AG04449 (cell line): ENCODE measurements at regions not wholly inside any gene's neighbourhood (a gene's known extent, or its start where the extent isn't known, plus 50 kb on each side); places are given as distances from the start of the nearest gene placed in this dataset.

Experiments used
- CTCF ChIA-PET: fragments of 350-600 bp; formaldehyde crosslinking; extraction: SDS; loops from one replicate; lab custom pipeline; 2021; ENCODE audit warnings: antibody characterized with exemption; lab: Yijun Ruan, JAX
- POLR2A ChIA-PET: fragments of 400-600, 350-600 bp; formaldehyde crosslinking; extraction: SDS; loops from one replicate; lab custom pipeline; 2020; ENCODE audit warnings: antibody characterized with exemption, inconsistent platforms; lab: Yijun Ruan, JAX
- DNase-seq: peaks from one replicate; pipeline ENCODE4 v3.0.0-alpha.2; 2010; ENCODE audit warnings: low read depth, low spot score
- H3K4me3 ChIP-seq: 2 replicates; pipeline ENCODE4 v1.5.1; 2011; ENCODE audit warnings: low read depth, mild to moderate bottlenecking, control low read depth, low read length
- CTCF ChIP-seq: IDR thresholded peaks from one replicate; pipeline ENCODE4 v1.5.1; 2011; ENCODE audit warnings: mild to moderate bottlenecking, moderate library complexity, low read length, control low read depth, inconsistent platforms; ENCODE audit not compliant: insufficient read depth; ENCODE audit errors: missing control alignments

- no peak for DNase-seq
- ChIA-PET CTCF (interaction anchor here (1.0 to 1.6 kb wide), 2 partner anchors 55 to 84 kb away, joined by 4 to 8 read pairs; partner anchors contain the start of gene FAM3C), POLR2A (no interaction called here)
- H3K4me3 ChIP-seq = no peak overlapping the region
- no peak for TF ChIP-seq CTCF
Measured at GRCh38 chr7:121450631-121451198, 54.6 kb upstream of the FAM3C start.

- TF ChIP-seq CTCF = no peak
- H3K4me3 ChIP-seq = no peak overlapping the region
- ChIA-PET POLR2A (no interaction called here), CTCF (interaction anchor here (1.0 to 1.6 kb wide), 2 partner anchors 32 to 54 kb away, joined by 3 to 8 read pairs; partner anchors contain the start of gene FAM3C)
- no peak for DNase-seq
Measured at GRCh38 chr7:121449735-121450240, 53.7 kb upstream of the FAM3C start.

GRCh38 chr7:121449329-121449728 lies 53.2 kb upstream of the FAM3C start:
- DNase-seq = no peak
- CTCF ChIA-PET = interaction anchor here (1.0 to 1.6 kb wide), 2 partner anchors 32 to 53 kb away, joined by 3 to 8 read pairs; partner anchors contain the start of gene FAM3C
- POLR2A ChIA-PET = no interaction called here
- TF ChIP-seq CTCF = peak; percentile 15
- H3K4me3 ChIP-seq = no peak overlapping the region

- POLR2A ChIA-PET = no interaction called here
- CTCF ChIA-PET = interaction anchor here (0.8 to 1.8 kb wide), 2 partner anchors 52 to 58 kb away, joined by 3 to 5 read pairs; partner anchors contain the start of gene FAM3C
- DNase-seq = no peak
- no peak for TF ChIP-seq CTCF
- H3K4me3 ChIP-seq = no peak overlapping the region
Measured at GRCh38 chr7:121448429-121448828, 52.3 kb upstream of the FAM3C start.

GRCh38 chr7:121447911-121448300 lies 51.8 kb upstream of the FAM3C start:
- POLR2A ChIA-PET = no interaction called here
- CTCF ChIA-PET = interaction anchor here (1.8 kb wide), 1 partner anchor 52 kb away, joined by 5 read pairs; the partner anchor contains the start of gene FAM3C
- no peak for TF ChIP-seq CTCF
- no peak for DNase-seq
- no peak overlapping the region for H3K4me3 ChIP-seq

GRCh38 chr7:121447243-121447910 lies 51.3 kb upstream of the FAM3C start:
- ChIA-PET POLR2A (no interaction called here), CTCF (interaction anchor here (1.0 to 1.8 kb wide), 3 partner anchors 51 to 98 kb away, joined by 3 to 5 read pairs (median 5); partner anchors contain the start of gene FAM3C)
- no peak overlapping the region for H3K4me3 ChIP-seq
- DNase-seq = no peak
- no peak for TF ChIP-seq CTCF
